HPDE6-E6E7 (cell line): ENCODE measurements at regions not wholly inside any gene's neighbourhood (a gene's known extent, or its start where the extent isn't known, plus 50 kb on each side); places are given as distances from the start of the nearest gene placed in this dataset.
"Not testable (repeated sequence)": the region's sequence is repeated elsewhere in the genome, so short reads cannot be mapped to it uniquely, and the experiment has no call there.

Experiments
- DNase-seq: peaks from one replicate; pipeline ENCODE4 v3.0.0; 2011; ENCODE audit warnings: missing footprints; ENCODE audit errors: extremely low spot score

DNA sequence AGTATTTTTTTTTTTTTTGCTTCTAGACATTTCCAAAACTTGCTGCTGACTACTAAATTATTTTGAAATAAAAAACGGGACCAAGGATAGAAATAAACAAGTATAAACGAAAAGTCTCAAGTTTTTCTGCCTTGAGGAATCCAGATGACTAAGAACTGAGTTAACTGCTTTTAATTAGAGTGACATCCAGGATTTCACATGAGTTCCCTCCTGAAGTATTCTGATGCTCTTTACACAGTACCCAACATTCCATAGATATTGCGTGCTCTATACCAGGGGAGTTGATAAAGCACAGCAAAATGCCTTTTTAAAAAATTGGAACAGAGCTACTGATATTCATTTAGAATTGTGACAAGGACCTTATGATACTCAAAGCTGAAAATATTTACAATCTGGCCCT is 618.0 kb downstream of the CCDC85A start:
- DNase-seq: no peak

DNA sequence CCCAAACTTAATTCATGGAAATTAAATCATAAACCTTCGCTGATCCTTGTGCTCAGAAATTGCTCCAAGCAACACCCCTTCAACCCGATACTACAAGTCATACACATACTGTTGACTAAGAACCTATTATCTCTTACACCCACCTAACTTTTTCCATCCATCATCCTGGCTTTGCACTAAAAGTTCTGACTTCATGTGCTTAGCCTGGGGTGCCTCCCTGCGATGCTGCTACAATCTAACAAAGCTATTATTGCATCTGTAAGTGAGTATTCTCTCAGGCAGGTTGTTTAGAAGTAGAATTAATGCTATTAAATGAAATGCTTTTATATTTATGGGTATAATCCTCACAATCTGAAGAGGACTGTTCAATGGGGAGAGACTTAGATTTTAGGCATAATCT is 619.8 kb downstream of the CCDC85A start:
- no peak for DNase-seq

DNA sequence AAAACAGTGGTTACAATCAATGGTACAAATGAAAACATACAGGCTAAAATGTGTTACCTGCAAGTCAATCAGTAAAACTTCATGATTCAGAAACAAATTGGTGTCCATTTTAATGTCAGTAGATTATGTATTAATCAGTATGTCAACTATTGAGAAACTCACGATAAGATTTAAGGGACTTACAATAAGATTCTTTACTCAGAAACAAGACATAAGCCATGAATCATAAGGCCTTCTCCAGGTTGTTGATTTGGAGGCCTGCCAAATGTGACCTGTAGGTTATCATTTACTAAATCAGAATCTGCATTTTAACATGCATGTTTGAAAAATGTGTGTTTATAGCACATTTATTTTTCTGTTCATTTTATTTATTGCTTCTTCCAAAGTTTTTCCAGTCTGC is 623.1 kb downstream of the CCDC85A start:
- no peak for DNase-seq

DNA sequence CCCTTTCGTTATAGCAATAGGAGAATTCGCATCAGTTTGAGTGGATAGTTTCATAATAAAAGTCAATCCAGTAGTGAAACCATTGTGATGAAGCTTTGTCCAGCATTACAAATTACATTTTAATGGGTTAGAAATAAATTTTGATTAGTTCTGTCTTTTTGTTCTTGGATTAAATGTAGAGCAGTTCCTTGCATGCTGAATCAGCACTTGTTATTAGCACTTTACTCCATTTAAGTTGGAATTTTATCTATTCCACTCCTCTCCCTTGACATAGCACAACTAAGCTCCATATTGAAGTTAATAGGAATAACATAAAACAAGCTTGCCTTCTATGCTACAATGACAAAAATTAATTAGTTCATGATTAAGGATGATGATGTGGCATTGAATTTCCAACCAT is 624.1 kb downstream of the CCDC85A start:
- no peak for DNase-seq

DNA sequence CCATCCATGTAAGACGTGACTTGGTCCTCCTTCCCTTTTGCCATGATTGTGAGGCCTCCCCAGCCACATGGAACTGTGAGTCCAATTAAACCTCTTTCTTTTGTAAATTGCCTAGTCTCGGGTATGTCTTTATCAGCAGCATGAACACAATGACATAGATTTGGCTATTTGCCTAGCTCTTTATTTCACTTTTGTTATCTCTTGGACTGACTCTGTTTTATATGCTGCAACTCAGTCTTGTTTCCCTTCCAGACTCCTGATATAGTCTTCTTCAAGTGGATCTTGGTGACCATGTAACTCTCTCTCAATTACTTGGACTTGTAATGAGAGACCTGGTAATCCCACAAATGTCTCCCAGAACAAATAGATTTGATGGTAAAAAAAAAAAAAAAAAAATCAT is 627.6 kb downstream of the CCDC85A start:
- no peak for DNase-seq

DNA sequence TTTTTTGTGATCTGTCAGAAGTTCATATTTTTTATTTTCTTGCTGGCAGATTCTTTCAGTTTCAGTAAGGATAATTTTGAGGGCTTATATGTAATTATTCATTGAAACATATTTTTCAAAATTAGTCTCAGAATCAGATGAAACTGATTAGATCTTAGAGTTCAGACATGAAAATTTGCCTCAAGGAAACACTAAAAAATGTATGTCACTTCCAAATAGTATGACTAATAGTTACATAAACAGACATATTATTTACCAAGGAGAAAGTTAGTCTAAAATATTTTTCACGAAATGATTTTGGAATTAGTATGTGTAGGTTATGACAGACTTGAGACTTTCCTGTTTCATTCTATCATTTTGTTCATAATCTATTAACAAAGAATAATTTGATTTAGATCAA is 628.6 kb downstream of the CCDC85A start:
- DNase-seq: no peak

DNA sequence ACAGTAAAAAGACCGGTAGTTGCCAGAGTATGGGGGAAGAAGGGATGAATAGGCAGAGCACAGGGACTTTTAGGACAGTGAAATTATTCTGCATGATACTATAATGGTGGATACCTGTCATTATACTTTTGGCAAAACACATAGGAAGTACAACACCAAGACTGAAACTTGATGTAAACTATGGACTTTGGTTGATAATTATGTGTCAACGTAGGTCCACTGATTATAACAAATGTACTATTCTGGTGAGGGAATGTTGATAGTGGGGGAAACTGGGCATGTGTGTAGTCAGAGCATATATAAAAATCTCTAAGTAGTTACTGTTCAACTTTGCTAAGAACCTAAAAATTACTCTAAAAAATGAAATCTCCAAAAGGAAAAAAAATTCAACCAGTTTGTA is 629.7 kb downstream of the CCDC85A start:
- DNase-seq: no peak

DNA sequence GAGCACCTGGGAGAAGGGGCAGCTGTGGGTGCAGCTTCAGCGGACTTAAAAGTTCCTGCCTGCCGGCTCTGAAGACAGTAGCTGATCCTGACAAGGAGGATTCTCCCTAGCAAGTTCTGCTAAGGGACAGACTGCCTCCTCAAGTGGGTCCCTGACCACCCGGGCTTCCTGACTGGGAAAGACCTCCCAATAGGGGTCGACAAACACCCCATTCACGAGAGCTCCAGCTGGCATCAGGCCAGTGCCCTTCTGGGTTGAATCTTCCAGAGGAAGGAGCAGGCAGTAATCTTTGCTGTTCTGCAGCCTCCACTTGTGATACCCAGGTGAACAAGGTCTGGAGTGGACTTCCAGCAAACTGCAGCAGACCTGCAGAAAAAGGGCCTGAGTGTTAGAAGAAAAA is 632.9 kb downstream of the CCDC85A start:
- no peak for DNase-seq

DNA sequence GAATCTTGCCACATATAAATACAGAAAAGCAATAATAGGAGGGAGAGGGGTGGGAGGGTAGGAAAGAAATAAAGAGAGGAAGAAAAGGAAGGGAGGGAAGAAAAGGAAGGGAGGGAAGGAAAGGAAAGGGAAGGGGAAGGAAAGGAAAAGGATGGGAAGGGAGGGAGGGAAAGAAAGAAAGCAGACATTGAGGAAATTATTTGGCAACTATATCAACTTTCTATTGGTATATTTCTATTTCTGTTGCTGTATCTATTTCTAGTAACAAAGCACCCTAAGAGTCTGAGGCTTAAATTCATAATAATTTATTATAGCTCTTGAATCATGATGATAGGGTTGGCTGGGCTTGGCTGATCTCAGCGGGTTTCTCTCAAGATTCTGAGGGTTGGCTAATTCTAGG is 648.0 kb downstream of the CCDC85A start:
- DNase-seq: no peak

DNA sequence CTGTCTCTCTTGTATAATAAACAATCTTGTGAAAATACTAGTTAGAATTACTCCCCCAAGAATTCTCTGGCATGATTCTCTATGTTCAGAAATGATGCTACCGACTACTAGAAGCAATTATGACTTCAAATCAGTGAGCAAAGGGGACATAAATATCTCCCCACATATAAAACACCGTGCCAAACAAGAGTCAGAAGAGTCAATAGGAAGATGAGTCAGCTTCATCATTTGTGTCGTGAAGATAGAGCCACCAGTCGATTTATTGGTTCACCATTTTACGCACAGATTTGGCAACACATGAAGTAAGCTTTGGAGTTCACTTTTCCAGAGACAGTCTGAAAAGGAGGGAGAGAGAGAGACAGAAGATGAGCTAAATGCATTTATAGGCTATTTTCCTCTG is 650.9 kb downstream of the CCDC85A start:
- no peak for DNase-seq

DNA sequence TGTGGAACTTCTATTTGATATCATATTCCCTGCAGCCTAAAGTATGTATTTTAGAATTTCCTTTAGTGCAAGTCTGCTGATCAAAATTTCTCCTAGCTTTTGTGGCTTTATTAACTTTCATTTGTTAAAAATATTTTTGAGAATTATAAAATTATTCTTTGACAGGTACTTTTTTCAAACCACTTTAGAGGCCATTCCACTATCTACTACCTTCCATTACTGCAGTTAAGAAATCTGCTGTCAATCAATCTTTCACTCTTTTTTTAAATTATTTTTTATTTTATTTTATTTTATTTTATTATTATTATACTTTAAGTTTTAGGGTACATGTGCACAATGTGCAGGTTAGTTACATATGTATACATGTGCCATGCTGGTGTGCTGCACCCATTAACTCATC is 656.2 kb downstream of the CCDC85A start:
- DNase-seq: not testable (repeated sequence)

DNA sequence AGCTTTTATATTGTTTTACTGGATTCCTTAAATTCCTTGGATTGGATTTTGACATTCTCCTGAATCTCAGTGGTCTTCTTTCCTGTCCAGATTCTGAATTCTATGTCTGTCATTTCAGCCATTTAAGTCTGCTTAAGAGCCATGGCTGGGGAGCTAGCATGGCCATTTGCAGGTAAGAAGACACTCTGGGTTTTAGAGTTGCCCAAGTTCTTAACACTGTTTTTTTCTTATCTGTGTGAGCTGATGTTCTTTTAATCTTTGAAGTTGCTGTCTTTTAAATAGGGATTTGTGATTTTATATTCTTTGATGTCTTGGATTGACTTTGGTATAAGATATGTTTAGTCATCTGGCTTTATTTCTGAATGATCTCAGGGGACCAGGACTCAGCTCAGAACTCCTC is 677.2 kb downstream of the CCDC85A start:
- DNase-seq: no peak

DNA sequence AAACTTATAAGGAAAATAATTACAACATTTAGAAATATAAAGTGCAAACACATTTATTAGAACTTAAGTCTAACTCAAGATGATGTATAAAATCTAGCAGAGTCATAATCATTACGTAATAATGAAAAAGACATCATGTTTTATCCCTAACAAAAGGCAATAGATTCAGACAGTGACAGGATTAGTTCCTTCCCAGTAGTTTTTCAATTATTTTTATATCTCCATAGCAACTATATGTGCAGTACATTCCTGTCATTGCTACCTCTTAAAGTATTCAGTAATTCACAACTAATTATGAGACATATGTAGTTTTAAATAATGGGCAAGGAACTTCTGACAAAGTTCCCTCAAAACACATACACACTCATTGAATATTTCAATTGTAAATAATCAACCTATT is 687.9 kb downstream of the CCDC85A start:
- DNase-seq: no peak

DNA sequence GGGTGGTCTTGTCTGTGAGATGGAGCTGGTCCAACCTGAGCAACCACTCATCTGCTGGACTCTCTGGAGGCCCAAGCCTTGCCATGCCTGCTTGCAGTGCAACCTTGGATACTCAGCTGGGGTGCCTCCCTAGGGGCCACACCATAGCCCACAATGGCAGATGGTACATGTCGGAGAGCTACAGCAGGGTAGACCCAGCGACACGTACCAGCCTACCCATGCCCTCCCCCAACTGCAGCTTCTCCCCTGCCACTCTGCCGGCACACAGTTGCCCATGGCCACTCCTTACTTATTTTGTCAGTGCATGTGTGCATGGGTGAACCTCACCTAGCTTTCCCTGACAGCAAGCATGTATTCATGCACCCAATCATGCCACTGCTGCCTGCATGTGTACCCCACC is 690.9 kb downstream of the CCDC85A start:
- DNase-seq: no peak

DNA sequence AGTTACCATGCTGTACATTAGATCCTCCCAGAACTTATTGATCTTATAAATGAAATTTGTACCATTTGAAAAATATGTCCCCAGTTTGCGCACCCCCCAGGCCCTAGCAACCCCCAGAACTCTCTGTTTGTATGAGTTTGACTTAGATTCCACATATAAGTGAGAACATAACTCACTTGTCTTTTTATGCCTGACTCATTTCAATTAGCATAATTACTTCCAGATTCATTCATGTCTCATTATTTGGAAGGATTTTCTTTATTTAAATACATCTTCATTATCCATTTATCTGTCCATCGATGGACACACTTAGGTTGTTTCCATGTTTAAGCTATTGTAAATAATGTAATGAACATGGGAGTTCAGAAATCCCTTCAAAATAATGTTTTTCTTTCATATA is 705.9 kb downstream of the CCDC85A start:
- DNase-seq: no peak

DNA sequence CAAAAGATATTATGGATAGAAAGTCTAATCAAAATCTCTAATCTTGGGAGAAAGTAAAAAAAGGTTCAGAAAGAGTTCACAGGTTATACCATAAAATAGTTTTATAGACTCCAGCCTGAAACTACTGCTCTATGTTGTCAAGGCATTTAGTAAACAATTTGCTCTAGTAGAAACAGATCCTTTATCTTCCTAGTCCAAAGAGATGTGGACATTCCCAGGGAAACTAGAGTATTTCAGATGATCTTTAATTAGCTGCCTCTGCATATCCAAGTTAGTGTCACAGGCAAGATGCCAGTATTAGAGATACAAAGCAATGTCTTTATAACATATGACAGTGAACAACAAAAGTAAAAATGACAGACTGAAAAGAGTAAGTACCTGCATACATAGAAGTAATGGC is 708.6 kb downstream of the CCDC85A start:
- DNase-seq: no peak

DNA sequence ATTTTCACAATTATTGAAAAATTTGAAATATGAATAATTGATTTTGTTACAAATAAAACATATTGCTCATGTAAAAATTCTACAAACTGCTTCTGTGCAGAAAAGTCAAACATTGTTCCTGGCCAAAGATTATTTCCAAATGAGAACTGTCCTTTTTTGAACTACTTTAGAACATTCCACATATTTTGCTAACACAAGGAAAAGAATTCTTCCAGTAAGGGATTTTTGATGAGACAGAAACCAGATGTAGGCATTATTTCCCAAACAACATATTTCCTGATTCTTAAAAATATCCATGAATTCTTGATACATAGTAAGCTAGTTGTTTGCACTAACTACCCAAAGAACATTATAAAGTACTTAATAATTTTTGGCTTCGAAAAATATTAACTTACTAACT is 715.2 kb downstream of the CCDC85A start:
- DNase-seq: no peak

DNA sequence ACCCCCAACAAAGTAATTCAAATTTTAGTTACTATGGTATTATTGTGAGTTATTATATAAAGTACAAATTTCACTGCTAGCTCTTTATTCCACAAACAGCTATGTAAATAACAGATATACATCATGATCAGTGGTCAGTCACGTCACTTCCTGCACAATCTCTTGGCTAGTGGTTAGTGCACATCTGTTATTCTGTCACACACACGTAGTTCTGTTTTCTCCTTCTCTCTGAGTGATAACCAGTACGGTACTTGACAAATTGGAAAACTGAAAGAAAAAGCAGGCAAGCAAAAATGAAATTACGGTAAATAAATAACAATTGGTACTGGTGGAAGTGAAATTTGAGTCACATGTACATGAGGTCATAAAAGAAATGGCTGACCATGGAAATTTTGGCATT is 728.7 kb downstream of the CCDC85A start:
- DNase-seq: no peak

DNA sequence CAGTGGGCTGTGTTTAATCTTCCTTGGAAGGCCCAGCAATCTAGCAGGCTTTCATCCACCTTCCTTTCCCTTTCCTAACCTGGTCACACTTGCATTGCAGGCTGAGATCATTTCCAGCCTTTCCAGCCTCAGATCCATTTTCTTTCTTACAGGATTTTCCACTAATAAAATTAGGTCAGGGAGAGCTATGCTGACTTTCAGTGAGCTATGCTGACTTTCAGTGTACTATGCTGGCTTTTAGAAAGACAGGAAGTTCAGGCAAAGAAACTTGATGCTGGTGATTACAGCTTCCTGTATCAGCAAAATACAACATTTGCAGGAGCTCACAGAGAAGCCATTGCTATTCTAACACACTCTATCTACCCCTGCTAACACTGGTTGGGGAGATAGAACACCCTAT is 735.0 kb downstream of the CCDC85A start:
- DNase-seq: no peak

DNA sequence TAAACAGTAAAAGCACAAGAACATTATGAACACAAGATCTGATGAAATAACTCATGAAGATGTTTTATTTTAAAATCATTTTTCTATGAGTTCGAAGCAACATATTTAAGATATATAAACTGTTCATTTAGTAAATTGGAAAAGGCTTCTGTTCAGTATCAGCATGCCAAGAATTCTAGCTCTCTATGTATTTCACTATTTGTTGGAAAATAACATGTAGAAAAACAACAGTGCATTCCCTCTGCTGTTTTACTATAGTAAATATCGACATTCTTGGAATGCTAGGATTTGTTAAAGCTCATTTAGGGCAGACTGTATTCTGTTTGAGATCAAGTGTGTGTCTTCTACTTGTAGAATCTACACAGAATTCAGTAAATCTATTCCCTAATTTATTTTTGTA is 750.2 kb downstream of the CCDC85A start:
- DNase-seq: no peak

DNA sequence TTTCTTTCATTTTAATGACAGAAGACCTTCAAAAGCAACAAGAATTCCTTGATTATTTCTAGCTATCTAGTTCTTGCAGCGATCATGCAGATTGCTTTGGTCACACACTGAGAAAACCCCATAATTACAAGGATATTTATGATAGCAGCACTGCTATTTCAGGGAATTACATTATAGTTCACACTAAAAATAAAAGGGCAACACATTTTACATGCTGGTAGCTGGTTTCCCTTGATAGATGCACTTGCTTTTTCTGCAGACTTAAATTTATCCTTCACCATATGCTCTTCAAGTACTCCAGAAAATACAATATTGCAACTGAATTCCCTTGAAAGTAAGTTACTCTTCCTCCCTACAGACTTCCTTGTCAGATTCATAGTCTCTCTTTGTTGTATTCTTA is 751.1 kb downstream of the CCDC85A start:
- no peak for DNase-seq

DNA sequence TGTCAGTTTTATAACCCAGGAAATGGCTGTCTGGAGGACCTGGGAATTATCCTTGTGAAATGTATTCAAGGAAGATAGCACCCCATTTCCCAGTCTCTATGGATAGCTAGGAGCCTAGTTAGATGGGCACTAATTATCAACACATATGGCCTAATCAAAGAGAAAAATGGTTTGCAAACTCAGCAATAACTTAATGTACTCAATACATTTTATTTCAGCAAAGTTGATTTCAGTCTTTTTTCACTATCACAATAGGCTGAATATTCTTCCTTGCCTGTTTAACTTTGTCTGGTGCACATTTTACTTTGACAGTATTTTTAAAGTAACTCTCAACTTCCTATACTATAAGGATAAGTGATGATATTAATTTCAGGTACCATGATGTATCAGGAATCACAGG is 756.3 kb downstream of the CCDC85A start:
- DNase-seq: no peak

DNA sequence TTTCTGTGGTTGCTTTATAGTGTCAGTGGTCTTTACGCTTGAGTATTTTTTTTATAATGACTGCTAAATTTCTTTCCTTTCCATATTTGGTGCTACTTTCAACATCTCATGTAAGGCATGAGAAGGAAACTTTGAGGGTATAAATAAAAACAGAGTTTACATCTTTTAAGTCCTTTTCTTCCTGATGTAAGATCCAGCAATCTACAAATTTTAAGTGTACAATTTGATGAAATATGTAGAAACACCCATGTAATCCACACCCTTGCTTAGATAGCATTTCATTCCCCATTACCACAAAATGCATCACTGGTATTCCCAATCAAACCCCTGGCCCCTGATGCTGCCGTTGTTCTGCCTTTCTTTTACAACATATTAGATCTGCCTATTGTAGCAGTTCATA is 769.1 kb downstream of the CCDC85A start:
- no peak for DNase-seq

DNA sequence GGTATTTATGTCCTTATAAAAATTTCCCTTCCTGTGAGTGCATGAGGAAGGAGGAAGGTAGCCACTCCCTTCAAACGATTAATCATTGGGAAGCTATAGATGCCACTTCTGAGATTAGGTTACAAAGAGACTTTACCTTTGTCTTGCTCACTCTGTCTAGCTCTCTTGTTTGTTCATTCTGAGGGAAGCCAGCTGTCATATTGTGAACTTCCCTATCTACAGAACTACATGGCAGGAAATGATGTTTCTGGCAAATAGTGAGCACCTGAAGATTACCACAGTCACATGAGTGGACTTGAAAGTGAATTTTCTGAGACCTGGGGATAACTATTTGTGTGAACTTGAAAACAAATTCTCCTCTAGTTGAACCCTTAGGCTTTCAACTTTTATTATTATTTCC is 776.8 kb downstream of the CCDC85A start:
- DNase-seq: no peak

DNA sequence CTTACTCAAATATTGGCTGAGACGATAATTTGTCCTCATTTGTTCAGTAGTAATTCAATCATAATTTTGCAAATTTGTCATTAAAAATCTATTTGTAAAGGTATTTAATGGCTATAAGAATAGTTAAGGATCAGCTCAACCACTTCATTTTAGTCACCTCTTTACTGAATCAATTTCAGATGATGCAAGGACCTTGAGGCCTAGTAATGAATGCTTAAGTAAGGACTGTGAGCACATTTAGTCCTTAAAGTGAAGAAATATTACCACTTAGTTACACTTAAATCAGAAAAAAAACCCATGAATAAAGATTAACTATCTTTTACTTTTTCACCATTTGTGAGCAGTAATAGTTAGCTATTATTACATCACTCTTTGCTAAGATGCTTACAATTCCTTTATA is 778.9 kb downstream of the CCDC85A start:
- DNase-seq: no peak
